ENCODE measurements at regions not wholly inside any gene's neighbourhood (a gene's known extent, or its start where the extent isn't known, plus 50 kb on each side); places are given as distances from the start of the nearest gene placed in this dataset.

- no peak overlapping the region for H3K27ac Mint-ChIP-seq (ENCODE audit: unreplicated experiment)
- H3K4me1 Mint-ChIP-seq (ENCODE audit: low read depth, unreplicated experiment): peaks cover 3% of the 10 kb centered on the region
- FAIRE-seq: no peak
- Histone ChIP-seq H3K27me3 (ENCODE audit: insufficient read depth, low read length) (no peaks in the 10 kb centered on the region), H3K4me2 (ENCODE audit: low read length) (no peak overlapping the region), H3K36me3 (ENCODE audit: insufficient read depth, low read length) (no peaks in the 10 kb centered on the region), H3K4me1 (ENCODE audit: insufficient read depth, low read length) (no peaks in the 10 kb centered on the region), H3K4me3 (ENCODE audit: insufficient read depth, low read depth, low read length) (no peak overlapping the region), H3K9ac (ENCODE audit: low read length) (no peak overlapping the region), H4K20me1 (ENCODE audit: insufficient read depth, low read length) (no peaks in the 10 kb centered on the region), H3K27ac (ENCODE audit: low read depth, low read length) (no peak overlapping the region), H3K79me2 (ENCODE audit: insufficient read depth, low read length) (no peaks in the 10 kb centered on the region), H2AFZ (ENCODE audit: low read depth, low read length) (no peak overlapping the region), H3K9me3 (ENCODE audit: insufficient read depth, low read depth, low read length) (peaks cover 10% of the 10 kb centered on the region)
- H3K9me3 Mint-ChIP-seq (ENCODE audit: unreplicated experiment): no peaks in the 10 kb centered on the region
- H3K36me3 Mint-ChIP-seq (ENCODE audit: low read depth, unreplicated experiment): peaks cover 2% of the 10 kb centered on the region
- DNase-seq (ENCODE audit: low read depth): no peak
- no peak overlapping the region for H3K4me3 Mint-ChIP-seq (ENCODE audit: unreplicated experiment)
- no peak for TF ChIP-seq CTCF (IDR thresholded peaks at IDR 0.05; ENCODE audit: insufficient read depth, low read depth, low read length)
- TF ChIP-seq EZH2 (IDR thresholded peaks at IDR 0.05; ENCODE audit: insufficient read depth, low read length): no peak
- peaks cover 23% of the 10 kb centered on the region for H3K27me3 Mint-ChIP-seq (ENCODE audit: low read depth, unreplicated experiment)
These were observed 107.6 kb upstream of the VSTM2B start for GRCh38 chr19:29418201-29418600.

GRCh38 chr19:29420065-29420464 lies 105.7 kb upstream of the VSTM2B start:
- H3K79me2 ChIP-seq (ENCODE audit: insufficient read depth, low read length): no peaks in the 10 kb centered on the region
- no peaks in the 10 kb centered on the region for H3K4me1 ChIP-seq (ENCODE audit: insufficient read depth, low read length)
- DNase-seq (ENCODE audit: low read depth) (no peak), FAIRE-seq (no peak)
- H3K4me2 ChIP-seq (ENCODE audit: low read length): no peak overlapping the region
- H2AFZ ChIP-seq (ENCODE audit: low read depth, low read length): no peak overlapping the region
- no peaks in the 10 kb centered on the region for H3K36me3 ChIP-seq (ENCODE audit: insufficient read depth, low read length)
- peaks cover 10% of the 10 kb centered on the region for H3K9me3 ChIP-seq (ENCODE audit: insufficient read depth, low read depth, low read length)
- Mint-ChIP-seq H3K9me3 (ENCODE audit: unreplicated experiment) (peaks cover 7% of the 10 kb centered on the region), H3K4me1 (ENCODE audit: low read depth, unreplicated experiment) (peaks cover 3% of the 10 kb centered on the region), H3K27ac (ENCODE audit: unreplicated experiment) (no peak overlapping the region), H3K27me3 (ENCODE audit: low read depth, unreplicated experiment) (peaks cover 31% of the 10 kb centered on the region), H3K4me3 (ENCODE audit: unreplicated experiment) (no peak overlapping the region), H3K36me3 (ENCODE audit: low read depth, unreplicated experiment) (peaks cover 2% of the 10 kb centered on the region)
- H4K20me1 ChIP-seq (ENCODE audit: insufficient read depth, low read length): no peaks in the 10 kb centered on the region
- no peak overlapping the region for H3K4me3 ChIP-seq (ENCODE audit: insufficient read depth, low read depth, low read length)
- H3K27ac ChIP-seq (ENCODE audit: low read depth, low read length): no peak overlapping the region
- TF ChIP-seq CTCF (IDR thresholded peaks at IDR 0.05; ENCODE audit: insufficient read depth, low read depth, low read length) (no peak), EZH2 (IDR thresholded peaks at IDR 0.05; ENCODE audit: insufficient read depth, low read length) (no peak)
- no peaks in the 10 kb centered on the region for H3K27me3 ChIP-seq (ENCODE audit: insufficient read depth, low read length)
- H3K9ac ChIP-seq (ENCODE audit: low read length): no peak overlapping the region

- Histone ChIP-seq H3K4me2 (ENCODE audit: low read length) (no peak overlapping the region), H3K27me3 (ENCODE audit: insufficient read depth, low read length) (no peaks in the 10 kb centered on the region), H3K4me1 (ENCODE audit: insufficient read depth, low read length) (no peaks in the 10 kb centered on the region), H2AFZ (ENCODE audit: low read depth, low read length) (no peak overlapping the region), H3K9me3 (ENCODE audit: insufficient read depth, low read depth, low read length) (peaks cover 10% of the 10 kb centered on the region), H4K20me1 (ENCODE audit: insufficient read depth, low read length) (no peaks in the 10 kb centered on the region), H3K79me2 (ENCODE audit: insufficient read depth, low read length) (no peaks in the 10 kb centered on the region), H3K27ac (ENCODE audit: low read depth, low read length) (no peak overlapping the region), H3K4me3 (ENCODE audit: insufficient read depth, low read depth, low read length) (no peak overlapping the region), H3K9ac (ENCODE audit: low read length) (no peak overlapping the region), H3K36me3 (ENCODE audit: insufficient read depth, low read length) (no peaks in the 10 kb centered on the region)
- Mint-ChIP-seq H3K27me3 (ENCODE audit: low read depth, unreplicated experiment) (peaks cover 37% of the 10 kb centered on the region), H3K4me3 (ENCODE audit: unreplicated experiment) (no peak overlapping the region), H3K4me1 (ENCODE audit: low read depth, unreplicated experiment) (peaks cover 3% of the 10 kb centered on the region), H3K9me3 (ENCODE audit: unreplicated experiment) (peaks cover 12% of the 10 kb centered on the region), H3K27ac (ENCODE audit: unreplicated experiment) (no peak overlapping the region), H3K36me3 (ENCODE audit: low read depth, unreplicated experiment) (peaks cover 2% of the 10 kb centered on the region)
- FAIRE-seq (no peak), DNase-seq (ENCODE audit: low read depth) (no peak)
- TF ChIP-seq CTCF (IDR thresholded peaks at IDR 0.05; ENCODE audit: insufficient read depth, low read depth, low read length) (no peak), EZH2 (IDR thresholded peaks at IDR 0.05; ENCODE audit: insufficient read depth, low read length) (no peak)
These were observed 105.2 kb upstream of the VSTM2B start for GRCh38 chr19:29420482-29421195.

Data from astrocyte (in vitro differentiated cells and primary cell).